C4-2B (cell line): ENCODE measurements at regions not wholly inside any gene's neighbourhood (a gene's known extent, or its start where the extent isn't known, plus 50 kb on each side); places are given as distances from the start of the nearest gene placed in this dataset.

Experiments used
- H3K27ac ChIP-seq: fragments of 450-650 bp; 2 replicates; pipeline ENCODE4 v1.5.1; 2017
- ZFX ChIP-seq: fragments of 450-650 bp; IDR thresholded peaks from 2 replicates; pipeline ENCODE4 v1.6.1; 2017
- TF ChIP-seq, protein P1 (sequence below): fragments of 450-650 bp; conservative IDR thresholded peaks from 2 replicates; pipeline ENCODE4 v1.5.1; 2017; ENCODE audit warnings: mild to moderate bottlenecking

DNA sequence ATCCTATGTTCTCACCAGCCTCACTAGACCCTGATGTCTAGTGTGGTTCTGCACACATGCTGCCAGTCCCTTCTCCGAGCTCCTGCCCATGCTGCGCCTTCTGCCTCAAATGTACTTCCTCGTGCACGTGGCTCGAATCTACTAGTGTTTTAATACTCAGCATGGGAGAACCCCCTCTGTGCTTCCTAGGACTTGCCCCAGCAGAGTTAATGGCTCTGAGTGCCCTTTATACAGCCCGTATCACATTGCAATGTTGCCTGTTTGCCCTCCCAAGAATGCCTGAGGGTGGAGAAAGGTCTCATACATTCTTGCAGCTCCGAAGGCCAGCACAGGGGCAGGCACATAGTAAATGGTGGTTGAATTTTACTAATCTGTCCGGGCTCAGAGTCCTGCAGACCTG is 190.8 kb upstream of the NLRP1 start:
- TF ChIP-seq, protein P1, sequence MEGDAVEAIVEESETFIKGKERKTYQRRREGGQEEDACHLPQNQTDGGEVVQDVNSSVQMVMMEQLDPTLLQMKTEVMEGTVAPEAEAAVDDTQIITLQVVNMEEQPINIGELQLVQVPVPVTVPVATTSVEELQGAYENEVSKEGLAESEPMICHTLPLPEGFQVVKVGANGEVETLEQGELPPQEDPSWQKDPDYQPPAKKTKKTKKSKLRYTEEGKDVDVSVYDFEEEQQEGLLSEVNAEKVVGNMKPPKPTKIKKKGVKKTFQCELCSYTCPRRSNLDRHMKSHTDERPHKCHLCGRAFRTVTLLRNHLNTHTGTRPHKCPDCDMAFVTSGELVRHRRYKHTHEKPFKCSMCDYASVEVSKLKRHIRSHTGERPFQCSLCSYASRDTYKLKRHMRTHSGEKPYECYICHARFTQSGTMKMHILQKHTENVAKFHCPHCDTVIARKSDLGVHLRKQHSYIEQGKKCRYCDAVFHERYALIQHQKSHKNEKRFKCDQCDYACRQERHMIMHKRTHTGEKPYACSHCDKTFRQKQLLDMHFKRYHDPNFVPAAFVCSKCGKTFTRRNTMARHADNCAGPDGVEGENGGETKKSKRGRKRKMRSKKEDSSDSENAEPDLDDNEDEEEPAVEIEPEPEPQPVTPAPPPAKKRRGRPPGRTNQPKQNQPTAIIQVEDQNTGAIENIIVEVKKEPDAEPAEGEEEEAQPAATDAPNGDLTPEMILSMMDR = no peak
- no peak for TF ChIP-seq ZFX
- H3K27ac ChIP-seq = no peak overlapping the region

- no peak for TF ChIP-seq ZFX
- TF ChIP-seq, protein P1 = no peak
- H3K27ac ChIP-seq = no peak overlapping the region
Measured at GRCh38 chr17:5780476-5780875, 196.2 kb upstream of the NLRP1 start.

DNA sequence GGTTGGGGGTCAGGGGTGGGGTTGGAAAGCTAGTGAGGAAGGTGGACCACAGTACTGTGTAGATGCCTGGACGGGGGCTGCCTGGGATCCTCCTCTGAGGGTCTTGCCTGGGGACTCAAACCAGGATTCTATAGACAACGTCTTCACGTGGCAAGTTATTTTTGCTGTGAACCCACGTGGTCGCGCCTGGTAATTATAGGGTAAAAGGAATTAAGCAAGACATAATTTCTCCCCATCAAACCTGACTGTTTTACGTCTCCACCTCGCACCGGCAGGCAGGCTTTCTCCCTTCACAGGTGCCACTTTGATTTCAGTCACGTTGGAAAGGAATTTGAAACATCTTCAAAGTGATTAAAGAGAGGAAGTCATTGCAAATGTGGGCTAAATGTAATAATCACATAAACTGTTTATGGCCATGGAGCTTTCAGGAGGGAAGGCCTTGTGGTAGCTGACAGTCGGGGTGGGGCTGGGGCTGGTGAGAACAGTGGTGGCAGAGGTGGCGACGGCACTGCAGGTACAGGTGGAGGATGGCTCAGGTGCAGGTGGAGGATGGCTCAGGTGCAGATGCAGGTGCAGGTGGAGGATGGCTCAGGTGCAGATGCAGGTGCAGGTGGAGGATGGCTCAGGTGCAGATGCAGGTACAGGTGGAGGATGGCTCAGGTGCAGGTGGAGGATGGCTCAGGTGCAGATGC is 197.1 kb upstream of the NLRP1 start:
- no peak overlapping the region for H3K27ac ChIP-seq
- TF ChIP-seq, protein P1 = no peak
- no peak for TF ChIP-seq ZFX

- H3K27ac ChIP-seq = no peak overlapping the region
- TF ChIP-seq ZFX = no peak
- TF ChIP-seq, protein P1 = no peak
Measured at GRCh38 chr17:5783269-5783668, 199.0 kb upstream of the NLRP1 start.

DNA sequence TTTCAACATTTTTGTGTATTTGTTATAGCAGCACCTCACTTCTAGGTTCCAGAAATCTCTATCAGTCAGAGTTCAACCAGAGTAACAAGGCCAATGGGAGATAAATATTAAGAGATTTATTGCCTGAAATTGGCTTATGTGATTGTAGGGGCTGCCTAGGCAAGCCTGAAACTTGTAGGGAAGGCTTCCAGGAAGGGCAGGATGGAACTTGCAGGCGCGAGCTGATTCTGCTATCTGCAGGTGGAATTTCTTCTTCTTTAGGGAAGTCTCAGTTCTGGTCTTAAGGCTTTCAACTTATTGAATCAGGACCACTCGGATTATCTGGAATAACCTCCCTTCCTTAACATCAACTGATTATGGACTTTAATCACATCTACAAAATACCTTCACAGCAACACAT is 199.5 kb upstream of the NLRP1 start:
- H3K27ac ChIP-seq = no peak overlapping the region
- TF ChIP-seq, protein P1 = no peak
- TF ChIP-seq ZFX = no peak

GRCh38 chr17:5784791-5785190 is 200.5 kb upstream of the NLRP1 start:
- TF ChIP-seq, protein P1 = no peak
- no peak for TF ChIP-seq ZFX
- no peak overlapping the region for H3K27ac ChIP-seq

- no peak for TF ChIP-seq ZFX
- TF ChIP-seq, protein P1 = no peak
- no peak overlapping the region for H3K27ac ChIP-seq
Measured at GRCh38 chr17:5785338-5785737, 201.0 kb upstream of the NLRP1 start.
